NCI-H1105 treated with DMSO at 0.1 percent for 48 hours (cell line): ENCODE measurements at regions not wholly inside any gene's neighbourhood (a gene's known extent, or its start where the extent isn't known, plus 50 kb on each side); places are given as distances from the start of the nearest gene placed in this dataset.

Experiments
- DNase-seq: peaks from one replicate; lab custom pipeline; 2025; lab: John Stamatoyannopoulos, UW

DNA sequence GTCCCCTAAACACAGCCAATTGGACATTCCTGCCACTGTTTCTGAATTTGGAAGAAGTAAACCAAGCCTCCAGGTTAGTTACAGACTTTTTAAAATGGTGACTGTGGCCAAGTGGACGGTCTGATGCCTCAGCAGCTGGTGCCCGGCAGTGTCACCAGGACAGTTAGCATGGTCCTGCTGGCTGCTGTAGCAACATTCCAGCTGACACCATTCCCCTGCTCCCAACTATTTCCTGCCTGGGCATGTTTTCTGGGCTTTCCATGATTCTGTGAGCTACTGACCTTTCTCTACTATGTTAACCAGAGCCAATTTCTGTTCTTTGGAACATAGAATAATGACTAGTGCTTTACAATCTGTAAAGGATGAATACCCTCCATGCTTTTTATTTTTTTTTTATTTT, 95.0 kb downstream of the TLR5 start:
- DNase-seq: no peak

DNA sequence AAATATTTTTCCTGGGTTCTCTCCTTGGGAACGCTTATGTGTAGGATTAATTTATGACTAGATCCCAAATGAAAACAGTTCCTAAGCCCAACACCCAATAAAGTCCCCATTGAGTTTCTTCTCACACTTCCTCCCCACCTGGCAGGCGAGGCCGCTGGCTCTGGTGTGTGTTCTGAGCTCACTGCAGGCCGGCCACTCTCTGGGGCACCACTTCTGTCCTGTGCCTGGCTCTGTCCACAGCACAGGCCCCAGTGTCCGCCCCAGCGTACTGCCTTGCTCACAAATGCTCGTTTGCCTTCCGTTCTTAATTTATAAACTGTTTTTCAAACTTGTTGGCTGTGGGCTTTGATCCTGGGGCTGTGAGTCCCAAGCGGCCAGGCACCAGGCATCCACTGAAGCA, 90.6 kb downstream of the TLR5 start:
- no peak for DNase-seq

DNA sequence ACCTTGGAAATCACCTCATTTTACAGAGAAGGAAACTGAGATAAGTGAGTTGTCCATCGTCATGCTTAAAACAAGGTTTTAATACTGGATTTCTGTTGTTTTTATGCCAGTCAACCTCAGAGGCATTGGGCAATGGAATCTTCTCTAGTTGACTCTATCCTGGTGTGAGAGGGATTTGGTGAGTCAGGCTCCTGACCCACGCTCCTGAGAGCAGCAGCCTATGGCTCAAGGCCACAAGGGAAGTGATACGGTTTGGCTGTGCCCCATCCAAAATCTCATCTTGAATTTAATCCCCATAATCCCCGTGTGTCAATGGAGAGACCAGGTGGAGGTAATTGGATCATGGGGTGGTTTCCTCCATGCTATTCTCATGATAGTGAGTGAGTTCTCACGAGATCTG, 90.1 kb downstream of the TLR5 start:
- DNase-seq: no peak

DNA sequence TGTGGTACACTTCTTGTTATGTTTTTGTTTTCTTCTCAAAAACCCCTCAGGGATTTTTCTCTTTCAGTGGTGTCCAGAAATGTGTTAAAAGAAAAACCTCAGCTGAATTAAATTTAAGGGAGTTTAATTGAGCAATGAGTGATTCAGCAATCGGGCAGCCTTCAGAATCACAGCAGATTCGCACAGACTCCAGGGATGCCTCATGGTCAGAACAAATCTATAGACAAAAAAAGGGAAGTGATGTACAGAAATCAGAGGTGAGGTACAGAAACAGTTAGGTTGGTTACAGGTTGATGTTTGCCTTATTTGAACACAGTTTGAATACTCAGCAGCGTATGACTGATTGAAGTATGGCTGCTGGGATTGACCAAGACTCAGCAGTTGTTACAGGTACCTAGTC, 86.2 kb downstream of the TLR5 start:
- no peak for DNase-seq

DNA sequence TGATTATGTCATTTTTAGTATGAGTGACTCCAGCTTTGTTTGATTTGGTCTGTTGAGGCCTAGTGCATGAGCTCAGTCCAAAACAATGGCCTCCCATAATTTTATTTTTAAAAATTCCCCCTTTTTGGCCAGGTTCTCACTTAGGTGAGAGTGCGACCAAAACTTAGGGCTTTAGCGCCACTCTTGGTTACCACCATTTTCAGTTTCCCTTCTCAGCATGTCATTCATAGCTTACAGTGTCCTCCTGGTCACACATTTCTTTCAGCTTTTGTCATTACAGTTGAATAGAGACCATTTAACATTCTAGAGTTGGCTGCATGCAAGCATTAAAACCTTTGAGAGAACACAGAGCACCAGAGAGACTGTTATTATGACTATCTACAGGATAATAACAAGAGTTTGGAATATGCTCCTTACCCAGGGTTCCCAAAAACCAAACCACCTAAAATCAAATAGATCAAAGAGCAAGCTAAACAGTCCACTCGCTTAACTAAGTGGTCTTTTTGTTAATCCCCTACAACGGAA, 85.4 kb downstream of the TLR5 start:
- DNase-seq: no peak
